B cell (primary cell): ENCODE measurements at regions not wholly inside any gene's neighbourhood (a gene's known extent, or its start where the extent isn't known, plus 50 kb on each side); places are given as distances from the start of the nearest gene placed in this dataset.

Experiments used
- ATAC-seq: fragments of 200-7000 bp; cut with Tn5 transposase; one replicate; pipeline ENCODE4 v1.10.0; 2021; ENCODE audit warnings: low read depth, mild to moderate bottlenecking, moderate number of reproducible peaks, moderate library complexity
- CTCF ChIA-PET: fragments of 350-600 bp; sonication (Branson Sonifier 250); formaldehyde crosslinking; loops from one replicate; lab custom pipeline; 2021; ENCODE audit warnings: antibody characterized with exemption, inconsistent platforms; lab: Charles Lee
- POLR2A ChIA-PET: fragments of 350-600 bp; sonication (Branson Sonifier 250); formaldehyde crosslinking; loops from one replicate; lab custom pipeline; 2021; ENCODE audit warnings: antibody characterized with exemption; lab: Charles Lee
- DNase-seq: peaks from one replicate; pipeline ENCODE4 v3.0.0; 2013
- H2AFZ ChIP-seq: 2 replicates; pipeline ENCODE4 v1.6.1; 2012; ENCODE audit warnings: mild to moderate bottlenecking, low read depth, low read length; ENCODE audit not compliant: insufficient read depth, poor library complexity, severe bottlenecking
- H3K27ac ChIP-seq, 2 donors: 1 replicate in 1 of 2; 2 replicates in 1 of 2; pipeline ENCODE4 v1.5.1; 2012 to 2013; ENCODE audit warnings: low read length in 2 of 2, mild to moderate bottlenecking in 2 of 2, moderate library complexity in 1 of 2
- H3K27me3 ChIP-seq, 4 experiments: fragments of 200-600 bp in 1 of 4; sonication (generic) in 1 of 4; replicated peaks in 1 of 4; 1 replicate in 2 of 4; 2 replicates in 2 of 4; pipeline versions ENCODE4 v1.6.1 to v1.7.0; 2013 to 2016; ENCODE audit warnings: low read length in 3 of 4, mild to moderate bottlenecking in 2 of 4, mixed read lengths in 1 of 4, moderate library complexity in 1 of 4; ENCODE audit not compliant: insufficient read depth in 4 of 4, control insufficient read depth in 3 of 4; ENCODE audit errors: control extremely low read depth in 1 of 4
- H3K36me3 ChIP-seq, 2 experiments: replicated peaks in 1 of 2; 1 replicate in 1 of 2; 2 replicates in 1 of 2; pipeline versions ENCODE4 v1.6.1 to v1.7.1; 2013; ENCODE audit warnings: low read length in 1 of 2; ENCODE audit not compliant: insufficient read depth in 2 of 2, control insufficient read depth in 1 of 2; ENCODE audit errors: control extremely low read depth in 1 of 2, extremely low read depth in 1 of 2
- H3K4me1 ChIP-seq, 2 donors: fragments of 200-600 bp in 1 of 2; sonication (generic) in 1 of 2; 1 replicate in 1 of 2; 2 replicates in 1 of 2; pipeline versions ENCODE4 v1.5.1 to v1.6.1; 2013 to 2017; ENCODE audit warnings: low read length in 2 of 2; ENCODE audit not compliant: control insufficient read depth in 2 of 2, insufficient read depth in 2 of 2
- H3K4me2 ChIP-seq: replicated peaks from 2 replicates; pipeline ENCODE3; 2012; ENCODE audit warnings: mild to moderate bottlenecking, low read depth, low read length; ENCODE audit not compliant: poor library complexity, severe bottlenecking
- H3K4me3 ChIP-seq, 5 experiments: fragments of 200-600 bp in 1 of 5; sonication (generic) in 1 of 5; 1 replicate in 3 of 5; 2 replicates in 2 of 5; pipeline versions ENCODE4 v1.5.1 to v1.7.0; 2011 to 2016; ENCODE audit warnings: low read length in 4 of 5, mild to moderate bottlenecking in 4 of 5, low read depth in 2 of 5, control low read depth in 1 of 5, moderate library complexity in 1 of 5; ENCODE audit not compliant: insufficient read depth in 1 of 5; ENCODE audit errors: control extremely low read depth in 1 of 5, extremely low read depth in 1 of 5
- H3K79me2 ChIP-seq: fragments of 200-600 bp; sonication (generic); one replicate; pipeline ENCODE4 v1.6.0; 2016; ENCODE audit warnings: low read length; ENCODE audit not compliant: control insufficient read depth, insufficient read depth
- H3K9ac ChIP-seq: fragments of 200-600 bp; sonication (generic); 2 replicates; pipeline ENCODE4 v1.6.1; 2017; ENCODE audit warnings: mild to moderate bottlenecking, low read length, moderate library complexity
- H3K9me3 ChIP-seq, 3 donors: one replicate each; pipeline versions ENCODE4 v1.6.1 to v1.7.1; 2013; ENCODE audit warnings: low read length in 2 of 3; ENCODE audit not compliant: control insufficient read depth in 2 of 3, insufficient read depth in 1 of 3; ENCODE audit errors: control extremely low read depth in 1 of 3
- H4K20me1 ChIP-seq: 2 replicates; pipeline ENCODE4 v1.6.0; 2012; ENCODE audit warnings: mild to moderate bottlenecking, low read length; ENCODE audit not compliant: insufficient read depth, control insufficient read depth, poor library complexity, severe bottlenecking
- H3K27ac Mint-ChIP-seq: one replicate; pipeline ENCODE4 v1.8.0; 2021; ENCODE audit warnings: mixed read lengths
- H3K27me3 Mint-ChIP-seq: one replicate; pipeline ENCODE4 v1.8.0; 2021; ENCODE audit warnings: mixed read lengths
- H3K4me1 Mint-ChIP-seq: one replicate; pipeline ENCODE4 v1.8.0; 2021; ENCODE audit warnings: mixed read lengths
- H3K4me3 Mint-ChIP-seq: one replicate; pipeline ENCODE4 v1.8.0; 2021; ENCODE audit warnings: mixed read lengths
- H3K9me3 Mint-ChIP-seq: one replicate; pipeline ENCODE4 v1.8.0; 2022; ENCODE audit warnings: mixed read lengths; ENCODE audit not compliant: insufficient read depth
- CTCF ChIP-seq: fragments of 200-600 bp; IDR thresholded peaks from one replicate; pipeline ENCODE4 v1.8.0; 2022; ENCODE audit warnings: antibody characterized with exemption, mild to moderate bottlenecking
- EZH2 ChIP-seq: IDR thresholded peaks from 2 replicates; pipeline ENCODE4 v1.6.1; 2012; ENCODE audit warnings: borderline replicate concordance, low read depth, mild to moderate bottlenecking, moderate library complexity, low read length; ENCODE audit not compliant: insufficient read depth, poor library complexity, severe bottlenecking
- WGBS: methylation state at CpG from one replicate; pipeline ENCODE4 v1.1.5; 2013; ENCODE audit warnings: missing lambda C conversion rate; ENCODE audit not compliant: insufficient coverage; 5-methylcytosine and 5-hydroxymethylcytosine counted together
- intact Hi-C: fragments of 100-400 bp; cut with micrococcal nuclease; formaldehyde crosslinking; loops from one replicate; pipeline ENCODE4 v1.10.0; 2022

DNA sequence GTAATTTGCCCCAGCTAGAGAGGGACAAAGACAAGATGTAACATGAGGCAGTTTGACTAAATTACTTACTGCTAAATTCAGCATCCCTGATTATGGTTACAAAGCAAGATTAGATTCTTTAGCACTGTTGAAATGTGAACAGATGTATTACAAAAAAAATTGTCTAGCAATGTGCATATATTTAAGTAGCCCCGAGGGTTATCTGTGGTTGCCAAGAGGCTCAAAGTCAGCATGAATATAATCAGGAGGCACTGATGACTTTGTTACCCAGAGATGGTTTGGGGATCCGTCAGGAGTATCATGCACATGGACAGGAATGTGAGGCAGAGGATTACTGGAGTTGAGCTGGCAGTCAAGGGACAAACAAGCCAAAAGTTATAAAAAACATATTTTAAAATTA lies 356.9 kb upstream of the CCDC196 start:
- Mint-ChIP-seq H3K27ac (no peak overlapping the region), H3K4me1 (no peaks in the 10 kb centered on the region), H3K27me3 (peaks cover 13% of the 10 kb centered on the region), H3K9me3 (no peaks in the 10 kb centered on the region), H3K4me3 (no peak overlapping the region)
- no peaks in the 10 kb centered on the region for H3K9me3 ChIP-seq
- no peaks in the 10 kb centered on the region for H3K36me3 ChIP-seq
- H3K9ac ChIP-seq, result no peak overlapping the region
- WGBS, result 90% methylated on average over 2 of the region's 2 CpGs
- no peaks in the 10 kb centered on the region for H3K4me1 ChIP-seq
- DNase-seq (no peak), ATAC-seq (no peak)
- ChIA-PET CTCF (no interaction called here), POLR2A (no interaction called here)
- intact Hi-C loops, result no loop called here
- H2AFZ ChIP-seq, result no peak overlapping the region
- H3K27me3 ChIP-seq, result no peaks in the 10 kb centered on the region
- no peaks in the 10 kb centered on the region for H3K79me2 ChIP-seq
- H3K4me2 ChIP-seq, result no peak overlapping the region
- TF ChIP-seq CTCF (no peak), EZH2 (no peak)
- H4K20me1 ChIP-seq, result no peaks in the 10 kb centered on the region
- H3K27ac ChIP-seq, result no peak overlapping the region
- H3K4me3 ChIP-seq, result no peak overlapping the region

DNA sequence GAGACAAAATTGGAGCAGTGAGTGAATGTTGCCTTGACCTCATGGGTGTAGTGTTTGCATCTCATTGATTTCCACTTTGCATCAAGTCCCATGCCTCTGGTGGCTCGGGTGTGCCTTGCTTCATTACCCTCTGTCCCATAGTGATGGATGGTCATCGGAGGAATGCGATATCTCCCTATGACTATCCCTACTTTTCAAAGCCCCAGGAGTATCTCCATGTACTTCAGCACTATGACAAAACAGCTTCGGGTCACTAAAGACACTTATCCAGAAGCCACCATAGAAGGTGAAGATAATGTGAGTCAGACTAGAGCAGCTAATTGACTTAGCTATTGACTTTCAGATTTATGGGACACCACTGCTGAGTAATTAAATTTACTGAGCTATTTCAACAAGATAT lies 355.1 kb upstream of the CCDC196 start:
- Mint-ChIP-seq H3K27me3 (peaks cover 10% of the 10 kb centered on the region), H3K4me3 (no peak overlapping the region), H3K4me1 (no peaks in the 10 kb centered on the region), H3K9me3 (no peaks in the 10 kb centered on the region), H3K27ac (no peak overlapping the region)
- no peak overlapping the region for H2AFZ ChIP-seq
- no peaks in the 10 kb centered on the region for H3K79me2 ChIP-seq
- H3K27me3 ChIP-seq, result no peaks in the 10 kb centered on the region
- H3K9ac ChIP-seq, result no peak overlapping the region
- H3K9me3 ChIP-seq, result no peaks in the 10 kb centered on the region
- H3K4me1 ChIP-seq, result no peaks in the 10 kb centered on the region
- H3K4me3 ChIP-seq, result no peak overlapping the region
- 60% methylated on average over 1 of the region's 4 CpGs for WGBS
- H4K20me1 ChIP-seq, result no peaks in the 10 kb centered on the region
- CTCF ChIA-PET, result no interaction called here
- POLR2A ChIA-PET, result no interaction called here
- ATAC-seq, result no peak
- H3K4me2 ChIP-seq, result no peak overlapping the region
- TF ChIP-seq EZH2, result no peak
- no peak for DNase-seq
- no peaks in the 10 kb centered on the region for H3K36me3 ChIP-seq
- H3K27ac ChIP-seq, result no peak overlapping the region
- intact Hi-C loops, result no loop called here
